ENCODE measurements at regions not wholly inside any gene's neighbourhood (a gene's known extent, or its start where the extent isn't known, plus 50 kb on each side); places are given as distances from the start of the nearest gene placed in this dataset.

DNA sequence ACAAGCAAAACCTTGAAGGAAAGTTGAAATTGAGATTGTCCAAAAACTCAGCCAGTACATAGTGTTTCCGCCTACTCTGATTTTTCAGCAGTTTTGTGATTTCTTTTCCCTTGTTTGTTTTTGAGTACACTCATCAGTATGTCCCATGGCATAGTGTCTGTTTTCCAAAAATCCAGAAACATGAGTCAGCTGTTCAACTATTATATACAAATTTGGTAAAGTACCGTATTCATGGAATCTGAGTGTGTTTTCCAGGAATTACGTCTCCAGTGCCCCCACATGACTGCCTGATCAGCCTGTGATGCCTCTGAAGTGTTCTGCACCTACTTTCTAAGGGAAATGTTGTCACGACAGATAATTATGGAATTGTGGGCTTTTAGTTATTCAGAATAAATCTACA is 186.8 kb downstream of the LTN1 start:
- TF ChIP-seq, protein P1, sequence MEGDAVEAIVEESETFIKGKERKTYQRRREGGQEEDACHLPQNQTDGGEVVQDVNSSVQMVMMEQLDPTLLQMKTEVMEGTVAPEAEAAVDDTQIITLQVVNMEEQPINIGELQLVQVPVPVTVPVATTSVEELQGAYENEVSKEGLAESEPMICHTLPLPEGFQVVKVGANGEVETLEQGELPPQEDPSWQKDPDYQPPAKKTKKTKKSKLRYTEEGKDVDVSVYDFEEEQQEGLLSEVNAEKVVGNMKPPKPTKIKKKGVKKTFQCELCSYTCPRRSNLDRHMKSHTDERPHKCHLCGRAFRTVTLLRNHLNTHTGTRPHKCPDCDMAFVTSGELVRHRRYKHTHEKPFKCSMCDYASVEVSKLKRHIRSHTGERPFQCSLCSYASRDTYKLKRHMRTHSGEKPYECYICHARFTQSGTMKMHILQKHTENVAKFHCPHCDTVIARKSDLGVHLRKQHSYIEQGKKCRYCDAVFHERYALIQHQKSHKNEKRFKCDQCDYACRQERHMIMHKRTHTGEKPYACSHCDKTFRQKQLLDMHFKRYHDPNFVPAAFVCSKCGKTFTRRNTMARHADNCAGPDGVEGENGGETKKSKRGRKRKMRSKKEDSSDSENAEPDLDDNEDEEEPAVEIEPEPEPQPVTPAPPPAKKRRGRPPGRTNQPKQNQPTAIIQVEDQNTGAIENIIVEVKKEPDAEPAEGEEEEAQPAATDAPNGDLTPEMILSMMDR (IDR thresholded peaks at IDR 0.05) = no peak
- no peak for TF ChIP-seq EZH2 (IDR thresholded peaks at IDR 0.05; ENCODE audit: borderline replicate concordance, insufficient read depth, low read depth, low read length, poor library complexity, severe bottlenecking)
